ENCODE measurements at regions not wholly inside any gene's neighbourhood (a gene's known extent, or its start where the extent isn't known, plus 50 kb on each side); places are given as distances from the start of the nearest gene placed in this dataset.

GRCh38 chr3:65028024-65028423 is 340.2 kb upstream of the ADAMTS9 start (continued):
- TF ChIP-seq REST (IDR thresholded peaks at IDR 0.05; ENCODE audit: low read depth) (no peak), POLR2A (IDR thresholded peaks at IDR 0.05; ENCODE audit: borderline replicate concordance, extremely low read depth, insufficient read depth, insufficient read length) (no peak), ZFX (IDR thresholded peaks at IDR 0.05) (no peak), EGR1 (IDR thresholded peaks at IDR 0.05; ENCODE audit: low read depth) (no peak), FOSL1 (IDR thresholded peaks at IDR 0.05; ENCODE audit: low read depth) (no peak), ZBTB33 (IDR thresholded peaks at IDR 0.05; ENCODE audit: extremely low read depth, insufficient replicate concordance, low read length) (no peak)

- Histone ChIP-seq H3K9ac (ENCODE audit: low read length) (no peak overlapping the region), H3K79me2 (ENCODE audit: insufficient read depth, low read length) (no peaks in the 10 kb centered on the region), H3K27me3 (ENCODE audit: insufficient read depth, low read length) (no peaks in the 10 kb centered on the region; the same call in 1 of the 2 replicates), H3K27ac (ENCODE audit: low read depth, low read length) (no peak overlapping the region), H2AFZ (ENCODE audit: low read depth, low read length, poor library complexity, severe bottlenecking) (no peak overlapping the region), H3K36me3 (ENCODE audit: control insufficient read depth in 1 of 2, insufficient read depth in 2 of 2, low read length in 2 of 2) (no peaks in the 10 kb centered on the region), H3K9me3 (ENCODE audit: control insufficient read depth in 1 of 2, insufficient read depth in 1 of 2, low read depth in 1 of 2, low read length in 2 of 2) (no peaks in the 10 kb centered on the region), H3K4me1 (ENCODE audit: control insufficient read depth in 1 of 2, insufficient read depth in 2 of 2, low read length in 2 of 2) (no peaks in the 10 kb centered on the region), H3K4me2 (ENCODE audit: low read length) (no peak overlapping the region), H3K9me2 (ENCODE audit: insufficient read depth) (no peaks in the 10 kb centered on the region), H3K4me3 (replicated peaks in 1 of 2; ENCODE audit: low read depth in 1 of 2, low read length in 2 of 2) (no peak overlapping the region), H4K20me1 (ENCODE audit: insufficient read depth) (no peaks in the 10 kb centered on the region)
- DNase-seq (ENCODE audit: low read depth, low spot score), result no peak
- TF ChIP-seq ZNF274 (IDR thresholded peaks at IDR 0.05; ENCODE audit: low read depth, low read length), result no peak
- TF ChIP-seq TCF7L2 (IDR thresholded peaks at IDR 0.05; ENCODE audit: borderline replicate concordance, extremely low read depth, insufficient read depth, insufficient read length), result no peak
- TF ChIP-seq RAD21 (IDR thresholded peaks at IDR 0.05; ENCODE audit: low read depth), result no peak
- TF ChIP-seq FOSL1 (IDR thresholded peaks at IDR 0.05; ENCODE audit: low read depth), result no peak
- no peak for TF ChIP-seq MAX (IDR thresholded peaks at IDR 0.05)
- TF ChIP-seq ZBTB33 (IDR thresholded peaks at IDR 0.05; ENCODE audit: extremely low read depth, insufficient replicate concordance, low read length), result no peak
- TF ChIP-seq EZH2phosphoT487 (IDR thresholded peaks at IDR 0.05; ENCODE audit: borderline replicate concordance), result no peak
- TF ChIP-seq CBX3 (IDR thresholded peaks at IDR 0.05; ENCODE audit: low read depth), result no peak
- TF ChIP-seq POLR2AphosphoS5 (IDR thresholded peaks at IDR 0.05; ENCODE audit: low read depth, low read length), result no peak
- no peak for TF ChIP-seq REST (IDR thresholded peaks at IDR 0.05; ENCODE audit: low read depth)
- ATAC-seq, result no peak
- CTCF ChIA-PET, result no interaction called here
- RAD21 ChIA-PET (ENCODE audit: low non-redundant PET in 1 of 2, low total read pairs in 2 of 2, uncharacterized antibody in 2 of 2, unreplicated experiment in 2 of 2), result no interaction called here
- BruUV-seq (replicated peaks), result no TSS peak
- POLR2A ChIA-PET, result interaction anchor here (0.7 kb wide), 1 partner anchor 1293 kb away, joined by 3 read pairs; no protein-coding TSS in a partner anchor
- intact Hi-C loops (cut with micrococcal nuclease), result no loop called here
Observed at GRCh38 chr3:65027335-65027734, 339.5 kb upstream of the ADAMTS9 start.
